ENCODE measurements at regions not wholly inside any gene's neighbourhood (a gene's known extent, or its start where the extent isn't known, plus 50 kb on each side); places are given as distances from the start of the nearest gene placed in this dataset.

DNA sequence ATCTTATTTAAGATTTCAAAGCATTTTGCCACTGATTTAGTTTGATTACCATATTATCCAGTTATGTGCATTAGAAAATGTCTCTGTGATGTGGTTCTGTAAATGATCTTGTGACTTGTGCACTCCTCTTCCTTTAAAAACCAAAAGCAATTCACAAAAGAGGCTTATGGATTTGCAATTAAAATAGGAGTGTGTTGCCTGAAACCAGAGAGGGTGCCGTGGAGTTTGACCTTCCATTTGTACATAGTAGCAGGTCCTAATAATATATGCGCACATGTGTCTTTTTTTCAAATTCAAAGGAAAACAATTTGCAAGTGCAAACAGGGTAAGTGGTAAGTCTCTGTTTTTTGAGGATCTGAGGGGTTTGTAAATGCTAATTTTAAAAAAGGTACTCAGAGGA lies 470.9 kb downstream of the VRK1 start:
- no peak for DNase-seq (ENCODE audit: low spot score)
- no peaks in the 10 kb centered on the region for H3K9me3 ChIP-seq (ENCODE audit: severe bottlenecking)
- TF ChIP-seq, protein P1, sequence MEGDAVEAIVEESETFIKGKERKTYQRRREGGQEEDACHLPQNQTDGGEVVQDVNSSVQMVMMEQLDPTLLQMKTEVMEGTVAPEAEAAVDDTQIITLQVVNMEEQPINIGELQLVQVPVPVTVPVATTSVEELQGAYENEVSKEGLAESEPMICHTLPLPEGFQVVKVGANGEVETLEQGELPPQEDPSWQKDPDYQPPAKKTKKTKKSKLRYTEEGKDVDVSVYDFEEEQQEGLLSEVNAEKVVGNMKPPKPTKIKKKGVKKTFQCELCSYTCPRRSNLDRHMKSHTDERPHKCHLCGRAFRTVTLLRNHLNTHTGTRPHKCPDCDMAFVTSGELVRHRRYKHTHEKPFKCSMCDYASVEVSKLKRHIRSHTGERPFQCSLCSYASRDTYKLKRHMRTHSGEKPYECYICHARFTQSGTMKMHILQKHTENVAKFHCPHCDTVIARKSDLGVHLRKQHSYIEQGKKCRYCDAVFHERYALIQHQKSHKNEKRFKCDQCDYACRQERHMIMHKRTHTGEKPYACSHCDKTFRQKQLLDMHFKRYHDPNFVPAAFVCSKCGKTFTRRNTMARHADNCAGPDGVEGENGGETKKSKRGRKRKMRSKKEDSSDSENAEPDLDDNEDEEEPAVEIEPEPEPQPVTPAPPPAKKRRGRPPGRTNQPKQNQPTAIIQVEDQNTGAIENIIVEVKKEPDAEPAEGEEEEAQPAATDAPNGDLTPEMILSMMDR (IDR thresholded peaks at IDR 0.05; ENCODE audit: poor library complexity, severe bottlenecking) = no peak
- peaks cover 13% of the 10 kb centered on the region for H3K27me3 ChIP-seq (ENCODE audit: insufficient read depth, poor library complexity, severe bottlenecking)
- no peak for ATAC-seq (ENCODE audit: low read depth)
- H3K4me1 ChIP-seq (ENCODE audit: insufficient read depth, poor library complexity, severe bottlenecking) = peaks cover 19% of the 10 kb centered on the region
- H3K36me3 ChIP-seq (ENCODE audit: low read depth) = no peaks in the 10 kb centered on the region
- no peak overlapping the region for H3K27ac ChIP-seq (ENCODE audit: poor library complexity, severe bottlenecking)
- no peak overlapping the region for H3K4me3 ChIP-seq (ENCODE audit: severe bottlenecking)

DNA sequence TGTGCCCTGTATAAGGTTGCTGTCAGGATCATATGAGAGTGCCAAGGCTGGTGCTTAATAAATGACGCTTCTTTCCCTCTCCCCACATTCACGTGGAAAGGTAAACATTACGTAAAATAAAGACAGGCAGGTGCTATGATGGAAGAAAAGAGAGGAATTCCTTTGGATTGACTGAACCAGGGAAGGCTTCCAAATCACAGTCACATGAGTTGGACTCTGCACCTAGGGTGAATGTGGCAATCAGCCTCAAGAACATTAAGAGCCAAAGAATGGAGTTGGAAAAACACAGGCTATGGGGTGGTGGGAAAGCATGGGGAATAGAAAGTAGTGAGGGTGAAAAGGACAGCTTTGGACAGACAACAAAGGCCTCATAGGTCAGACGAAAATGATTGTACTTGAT lies 473.1 kb downstream of the VRK1 start:
- no peak for DNase-seq (ENCODE audit: low spot score)
- Histone ChIP-seq H3K4me3 (ENCODE audit: severe bottlenecking) (no peak overlapping the region), H3K27me3 (ENCODE audit: insufficient read depth, poor library complexity, severe bottlenecking) (peaks cover 14% of the 10 kb centered on the region), H3K36me3 (ENCODE audit: low read depth) (no peaks in the 10 kb centered on the region), H3K9me3 (ENCODE audit: severe bottlenecking) (no peaks in the 10 kb centered on the region), H3K27ac (ENCODE audit: poor library complexity, severe bottlenecking) (no peak overlapping the region), H3K4me1 (ENCODE audit: insufficient read depth, poor library complexity, severe bottlenecking) (peaks cover 19% of the 10 kb centered on the region)
- TF ChIP-seq, protein P1 (IDR thresholded peaks at IDR 0.05; ENCODE audit: poor library complexity, severe bottlenecking) = no peak
- peak; percentile 26; the same call in 1 of the 3 replicates for ATAC-seq (ENCODE audit: low read depth)

DNA sequence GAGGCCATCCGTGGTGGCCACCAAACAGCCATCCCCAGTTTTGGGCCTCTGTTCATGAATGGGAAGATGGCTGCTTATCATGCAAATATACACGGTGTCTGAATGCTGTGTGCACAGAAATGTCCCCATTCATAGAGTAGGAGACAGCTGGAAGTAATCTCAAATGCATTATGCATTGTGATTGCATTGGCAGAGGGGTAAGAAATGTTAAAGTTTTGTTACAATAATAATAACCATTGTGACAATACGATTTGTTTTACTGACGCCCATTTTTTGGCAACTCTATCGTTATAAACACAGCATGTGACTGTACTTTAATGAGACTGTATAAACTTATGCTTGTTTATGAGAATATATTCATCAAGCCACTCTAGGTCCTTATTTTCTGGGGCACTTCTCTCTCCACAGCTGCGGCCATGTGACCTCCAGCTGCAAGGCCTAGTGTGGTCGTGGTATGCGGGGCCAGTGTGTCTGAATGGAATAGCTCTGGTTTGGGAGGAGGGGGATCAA lies 474.3 kb downstream of the VRK1 start:
- TF ChIP-seq, protein P1 (IDR thresholded peaks at IDR 0.05; ENCODE audit: poor library complexity, severe bottlenecking) = no peak
- no peak overlapping the region for H3K4me3 ChIP-seq (ENCODE audit: severe bottlenecking)
- no peaks in the 10 kb centered on the region for H3K9me3 ChIP-seq (ENCODE audit: severe bottlenecking)
- DNase-seq (ENCODE audit: low spot score) (no peak), ATAC-seq (ENCODE audit: low read depth) (no peak)
- H3K27ac ChIP-seq (ENCODE audit: poor library complexity, severe bottlenecking) = no peak overlapping the region
- peaks cover 19% of the 10 kb centered on the region for H3K27me3 ChIP-seq (ENCODE audit: insufficient read depth, poor library complexity, severe bottlenecking)
- no peaks in the 10 kb centered on the region for H3K36me3 ChIP-seq (ENCODE audit: low read depth)
- peaks cover 15% of the 10 kb centered on the region for H3K4me1 ChIP-seq (ENCODE audit: insufficient read depth, poor library complexity, severe bottlenecking)

DNA sequence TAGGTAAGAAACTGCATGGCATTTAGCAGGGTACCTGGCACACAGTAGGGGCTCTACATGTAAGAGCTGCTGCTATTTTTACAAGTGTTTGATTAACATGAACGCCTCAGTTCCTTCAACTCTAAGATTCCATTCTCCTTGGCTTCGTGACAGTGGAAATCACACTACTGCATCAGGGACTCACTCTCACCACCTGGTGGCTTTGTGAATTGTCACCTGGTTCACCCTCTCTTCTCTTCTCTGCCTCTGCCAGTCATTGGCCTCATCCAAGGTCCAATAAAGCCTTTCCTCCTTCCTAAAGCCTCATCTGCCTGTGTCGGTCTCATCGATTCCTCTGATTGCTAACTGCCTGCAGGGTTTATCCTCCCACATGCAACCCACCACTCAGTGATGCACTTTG lies 476.4 kb downstream of the VRK1 start:
- Histone ChIP-seq H3K36me3 (ENCODE audit: low read depth) (no peaks in the 10 kb centered on the region), H3K9me3 (ENCODE audit: severe bottlenecking) (no peaks in the 10 kb centered on the region), H3K4me1 (ENCODE audit: insufficient read depth, poor library complexity, severe bottlenecking) (no peaks in the 10 kb centered on the region), H3K27ac (ENCODE audit: poor library complexity, severe bottlenecking) (no peak overlapping the region), H3K27me3 (ENCODE audit: insufficient read depth, poor library complexity, severe bottlenecking) (peaks cover 29% of the 10 kb centered on the region), H3K4me3 (ENCODE audit: severe bottlenecking) (no peak overlapping the region)
- ATAC-seq (ENCODE audit: low read depth) (no peak), DNase-seq (ENCODE audit: low spot score) (no peak)
- TF ChIP-seq, protein P1 (IDR thresholded peaks at IDR 0.05; ENCODE audit: poor library complexity, severe bottlenecking) = no peak

DNA sequence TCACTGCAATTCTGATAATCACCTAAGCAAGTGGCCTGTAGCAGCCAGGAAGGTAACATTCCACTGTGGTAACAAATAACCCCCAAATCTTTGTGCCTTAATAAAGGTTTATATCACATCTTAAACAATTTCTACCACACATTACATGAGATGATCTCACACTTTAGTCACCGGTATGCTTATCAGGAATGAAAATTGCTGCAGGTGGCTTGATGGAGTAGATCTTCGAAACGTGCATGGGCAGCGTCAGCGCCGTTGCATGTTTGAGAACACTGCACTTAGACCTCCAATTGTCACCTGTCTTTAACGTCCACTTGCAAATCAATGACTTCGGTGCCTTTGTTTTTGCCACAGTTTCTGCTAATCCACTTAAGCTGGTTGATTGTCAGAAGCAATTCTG lies 477.4 kb downstream of the VRK1 start:
- Histone ChIP-seq H3K4me3 (ENCODE audit: severe bottlenecking) (no peak overlapping the region), H3K27me3 (ENCODE audit: insufficient read depth, poor library complexity, severe bottlenecking) (peaks cover 32% of the 10 kb centered on the region), H3K36me3 (ENCODE audit: low read depth) (no peaks in the 10 kb centered on the region), H3K9me3 (ENCODE audit: severe bottlenecking) (no peaks in the 10 kb centered on the region), H3K4me1 (ENCODE audit: insufficient read depth, poor library complexity, severe bottlenecking) (no peaks in the 10 kb centered on the region), H3K27ac (ENCODE audit: poor library complexity, severe bottlenecking) (no peak overlapping the region)
- ATAC-seq (ENCODE audit: low read depth) (no peak), DNase-seq (ENCODE audit: low spot score) (no peak)
- TF ChIP-seq, protein P1 (IDR thresholded peaks at IDR 0.05; ENCODE audit: poor library complexity, severe bottlenecking) = no peak

Measured in RWPE2 (cell line).